GM20000 (cell line): ENCODE measurements at regions not wholly inside any gene's neighbourhood (a gene's known extent, or its start where the extent isn't known, plus 50 kb on each side); places are given as distances from the start of the nearest gene placed in this dataset.

Source experiments
- DNase-seq: peaks from one replicate; pipeline ENCODE4 v3.0.0; 2012; ENCODE audit warnings: low spot score
- CTCF ChIP-seq: IDR thresholded peaks from 2 replicates; pipeline ENCODE4 v1.5.1; 2012; ENCODE audit warnings: mild to moderate bottlenecking, control low read depth; ENCODE audit errors: extremely low read depth, missing control alignments

DNA sequence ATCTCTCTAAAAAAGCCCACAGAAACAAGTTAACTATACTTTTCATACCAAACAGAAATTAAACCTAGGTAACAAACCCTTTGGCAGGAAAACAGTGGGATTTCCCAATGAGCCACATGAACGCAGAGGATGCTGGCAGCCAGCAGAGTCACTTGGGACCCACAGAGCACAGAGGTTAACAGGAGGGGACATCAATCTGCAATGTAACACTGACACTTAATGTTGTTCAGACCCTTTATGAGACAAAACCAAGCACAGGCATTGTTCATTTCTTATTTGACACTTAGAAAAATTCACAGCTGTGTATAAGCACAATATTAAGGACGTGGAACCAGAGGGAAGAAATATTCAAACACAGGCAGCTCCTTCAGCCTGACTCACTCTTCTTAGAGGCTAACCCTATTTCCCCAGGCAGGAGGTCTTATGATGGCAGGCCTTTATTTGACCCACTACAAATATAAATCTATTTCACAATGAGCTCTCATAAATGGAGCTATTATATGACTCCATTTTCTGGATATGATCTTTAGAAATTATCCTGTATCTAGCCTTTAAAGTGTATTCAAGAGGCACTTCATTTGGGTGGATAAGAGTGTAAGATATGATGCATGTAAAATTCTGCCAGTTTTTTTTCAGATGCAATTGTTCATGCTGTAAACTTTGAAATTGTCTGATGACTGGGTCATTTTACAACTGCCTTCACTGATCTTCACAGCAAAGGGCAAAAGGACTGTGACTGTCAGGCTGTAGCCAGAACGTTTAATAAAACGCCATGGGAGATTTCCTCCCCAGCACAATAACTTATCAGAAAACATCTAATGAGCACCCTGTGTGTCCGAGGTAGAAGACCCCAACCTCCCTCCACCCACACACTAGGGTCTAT, 132.8 kb upstream of the SATB2 start:
- TF ChIP-seq CTCF, result no peak
- DNase-seq, result no peak

GRCh38 chr2:199589306-199589705, 131.6 kb upstream of the SATB2 start:
- no peak for DNase-seq
- no peak for TF ChIP-seq CTCF

DNA sequence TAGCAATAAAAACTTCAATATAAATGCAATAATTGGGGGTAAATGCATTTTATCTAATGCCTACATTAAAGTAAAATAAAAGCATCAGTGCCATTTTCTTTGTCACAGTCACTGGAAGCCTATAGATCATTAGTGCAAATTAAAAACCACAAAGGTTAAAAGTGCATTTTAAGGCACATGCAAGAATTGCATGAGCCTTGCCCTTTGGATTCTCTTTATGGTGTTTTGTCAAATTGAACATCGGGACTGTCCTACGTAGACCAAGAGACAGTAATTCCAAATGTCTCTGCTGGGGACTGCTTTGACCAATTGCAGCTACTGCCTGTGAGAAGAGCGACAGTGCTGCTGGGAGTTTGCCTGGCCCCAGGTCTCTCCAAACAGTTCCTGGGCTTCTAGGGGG, 130.3 kb upstream of the SATB2 start:
- no peak for TF ChIP-seq CTCF
- DNase-seq, result no peak

DNA sequence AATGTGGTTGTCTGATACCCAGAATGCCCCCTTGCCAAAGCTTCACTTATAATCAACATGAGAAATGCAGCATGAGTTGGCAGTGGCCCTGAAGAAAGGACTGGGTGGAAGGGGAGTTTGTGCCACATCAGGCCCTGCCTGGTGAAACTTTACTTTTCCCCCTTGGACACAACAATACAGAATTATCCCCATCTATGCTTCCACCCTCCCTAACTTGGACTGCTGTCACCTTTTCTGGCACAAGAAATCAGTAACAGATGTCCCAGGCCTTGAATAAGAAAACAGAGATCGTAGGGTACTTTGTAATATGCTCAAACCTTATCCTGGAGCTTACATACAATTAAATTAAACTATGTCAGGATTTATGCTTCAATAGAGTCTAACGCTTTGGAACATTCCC, 128.9 kb upstream of the SATB2 start:
- no peak for TF ChIP-seq CTCF
- DNase-seq, result no peak

DNA sequence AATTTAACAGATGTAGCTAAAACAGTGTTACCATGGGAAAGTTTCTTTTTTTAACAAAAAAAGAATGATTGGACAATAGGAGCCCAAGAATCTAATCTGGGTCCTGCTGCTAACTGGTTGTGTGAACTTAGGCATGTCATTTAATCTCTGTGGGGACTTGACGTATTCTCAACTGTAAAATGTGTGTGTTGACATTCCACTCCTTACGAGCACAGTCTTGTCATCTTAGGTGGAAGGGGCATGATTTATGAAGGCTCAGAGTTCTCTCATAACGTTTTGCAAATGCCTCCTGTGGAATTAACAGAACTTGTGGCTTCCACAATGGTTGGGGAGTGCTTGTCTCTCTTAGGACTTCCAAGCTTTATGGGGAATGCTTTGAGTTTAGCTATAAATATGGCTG, 125.9 kb upstream of the SATB2 start:
- TF ChIP-seq CTCF, result no peak
- DNase-seq, result no peak

DNA sequence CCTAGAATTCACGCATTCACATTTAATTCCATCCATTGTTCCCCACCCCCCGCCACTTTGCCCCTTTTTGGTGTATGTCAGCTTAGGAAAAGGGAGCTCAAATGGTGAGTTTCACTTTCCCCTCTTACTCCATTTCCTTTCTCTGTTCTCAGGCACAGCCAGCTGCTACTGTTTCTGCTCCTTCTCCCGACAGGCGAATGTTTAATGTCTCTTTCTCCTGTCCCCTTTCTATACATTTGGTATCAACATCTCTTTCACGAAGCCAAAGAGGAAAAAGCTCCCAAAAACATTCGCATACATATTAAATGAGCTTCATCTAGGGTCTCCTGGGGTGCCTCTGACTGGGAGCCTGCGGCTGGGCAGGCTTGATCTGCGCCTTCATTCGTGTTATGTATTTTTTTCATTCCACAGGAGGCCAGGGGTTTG, 124.2 kb upstream of the SATB2 start:
- no peak for TF ChIP-seq CTCF
- DNase-seq, result no peak

GRCh38 chr2:199581408-199581807, 123.7 kb upstream of the SATB2 start:
- TF ChIP-seq CTCF, result no peak
- DNase-seq, result no peak
